Spleen (tissue), 7 donors: ENCODE measurements at regions not wholly inside any gene's neighbourhood (a gene's known extent, or its start where the extent isn't known, plus 50 kb on each side); places are given as distances from the start of the nearest gene placed in this dataset.

ENCODE experiments used
- CTCF ChIP-seq, 11 experiments: fragments of 200-600 bp in 7 of 11; fragments of 450-650 bp in 4 of 11; sonication (generic) in 4 of 11; IDR thresholded peaks in 8 of 11; conservative IDR thresholded peaks in 3 of 11; 1 replicate in 7 of 11; 2 replicates in 4 of 11; pipeline versions ENCODE4 v1.4.0 to v1.8.0; 2016 to 2021; ENCODE audit warnings: antibody characterized with exemption in 11 of 11, inconsistent platforms in 4 of 11, mild to moderate bottlenecking in 1 of 11
- POLR2A ChIP-seq, 3 donors: fragments of 450-650 bp; IDR thresholded peaks; one replicate each; pipeline ENCODE4 v1.5.1; 2017; ENCODE audit warnings: antibody characterized with exemption in 3 of 3, mild to moderate bottlenecking in 1 of 3
- POLR2AphosphoS5 ChIP-seq, 3 donors: sonication (generic); formaldehyde crosslinking; IDR thresholded peaks; one replicate each; pipeline ENCODE4 v1.5.1; 2017; ENCODE audit warnings: antibody characterized with exemption in 3 of 3
- donor health status: DM: no; HTN: no; CAD: no; lungs with moderate emphysema.
- donor health status: DM: no; HTN: no; CAD: no.
- donor health status: DM: no; HTN: no; CAD: no.

- TF ChIP-seq CTCF (IDR thresholded peaks at IDR 0.05 in 8 of 11, conservative IDR thresholded peaks at IDR 0.05 in 3 of 11) (no peak), POLR2AphosphoS5 (IDR thresholded peaks at IDR 0.05) (no peak), POLR2A (IDR thresholded peaks at IDR 0.05) (no peak)
Measured at GRCh38 chr11:22554221-22554620, 71.4 kb downstream of the FANCF start.
